Stimulated activated CD4-positive, alpha-beta T cell treated with anti-CD3 and anti-CD28 coated beads, Interleukin-1b, Interleukin-23, amount 100 ng/mL, for 24 hours (primary cell): ENCODE measurements at regions not wholly inside any gene's neighbourhood (a gene's known extent, or its start where the extent isn't known, plus 50 kb on each side); places are given as distances from the start of the nearest gene placed in this dataset.

Source experiments
- DNase-seq, 4 experiments: peaks; one replicate each; pipeline ENCODE4 v3.0.0-alpha.2; 2020; ENCODE audit warnings: low read depth in 4 of 4, low spot score in 1 of 4

DNA sequence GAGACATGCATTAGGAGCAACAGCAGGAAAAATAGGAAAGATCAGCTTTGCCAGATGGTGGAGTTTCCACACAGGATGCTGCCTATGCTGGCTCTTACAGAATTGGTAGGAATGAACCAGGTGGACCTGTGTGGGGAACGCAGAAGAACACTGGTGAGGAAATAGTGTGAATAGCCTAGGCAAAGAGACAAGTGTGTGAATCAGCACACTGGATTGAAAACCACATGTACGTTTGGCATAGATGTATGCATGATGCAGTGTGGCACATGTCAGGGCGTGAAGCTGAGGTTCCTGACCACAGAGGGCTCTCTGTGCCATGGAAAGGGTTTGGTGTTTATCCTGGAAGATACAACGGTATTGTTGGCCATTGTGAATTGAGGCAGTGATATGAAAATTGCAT lies 156.5 kb upstream of the SLC10A2 start:
- DNase-seq: no peak

DNA sequence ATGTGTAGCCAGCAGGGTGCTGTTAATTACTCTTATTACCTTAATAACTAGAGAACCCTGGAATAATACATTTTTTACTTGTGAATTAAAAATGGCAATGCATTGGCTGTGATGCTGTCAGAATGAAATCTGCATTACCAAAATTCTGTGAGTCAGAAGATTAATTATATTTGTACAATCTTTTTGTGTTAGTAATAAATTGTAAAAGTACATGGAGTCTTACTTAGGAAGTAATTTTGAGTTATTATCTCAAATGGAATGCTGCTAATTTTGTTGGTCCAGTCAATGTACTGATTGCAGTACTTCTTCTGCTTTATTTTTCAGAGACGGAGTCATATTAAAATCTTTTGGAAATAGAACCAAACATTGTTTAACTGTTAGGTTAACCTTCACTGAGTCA lies 152.0 kb upstream of the SLC10A2 start:
- DNase-seq: no peak

DNA sequence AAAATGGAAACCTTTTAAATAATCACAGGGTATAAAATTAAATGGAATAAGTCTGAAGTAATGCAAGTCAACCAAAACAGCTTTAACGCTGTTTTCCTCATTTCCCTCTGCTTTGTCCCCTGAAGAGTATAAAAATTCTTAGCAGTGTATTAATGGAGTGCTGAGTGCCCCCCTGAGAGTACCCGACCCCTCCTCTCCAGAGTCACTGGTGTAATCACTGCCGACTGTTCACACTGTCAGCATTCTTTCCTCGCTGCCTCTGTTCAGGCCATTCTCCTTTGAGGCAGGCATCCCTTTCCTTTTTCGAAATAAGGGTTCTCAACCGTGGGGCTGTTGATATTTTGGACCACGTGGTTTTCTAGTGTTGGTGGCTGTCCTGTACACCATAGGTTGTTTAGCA lies 146.9 kb upstream of the SLC10A2 start:
- DNase-seq: no peak

DNA sequence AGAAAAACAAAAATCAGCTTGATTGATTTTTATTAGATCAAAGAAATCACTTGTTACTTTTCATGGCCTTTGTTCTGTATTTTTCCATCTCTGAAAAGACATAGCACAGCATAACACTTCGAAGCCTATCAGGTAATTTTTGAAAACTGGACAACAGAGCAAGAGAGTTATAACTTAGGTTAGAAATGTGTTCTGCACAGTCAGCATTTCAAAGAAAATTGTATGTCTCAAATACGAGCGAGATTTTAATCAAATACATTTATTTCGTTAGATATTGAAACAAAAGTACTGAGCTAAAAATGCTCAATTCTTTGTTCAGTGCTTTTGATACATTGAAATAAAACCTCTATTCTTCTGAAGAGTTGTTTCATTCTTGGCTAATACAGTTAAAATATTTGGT lies 144.1 kb upstream of the SLC10A2 start:
- DNase-seq: no peak

DNA sequence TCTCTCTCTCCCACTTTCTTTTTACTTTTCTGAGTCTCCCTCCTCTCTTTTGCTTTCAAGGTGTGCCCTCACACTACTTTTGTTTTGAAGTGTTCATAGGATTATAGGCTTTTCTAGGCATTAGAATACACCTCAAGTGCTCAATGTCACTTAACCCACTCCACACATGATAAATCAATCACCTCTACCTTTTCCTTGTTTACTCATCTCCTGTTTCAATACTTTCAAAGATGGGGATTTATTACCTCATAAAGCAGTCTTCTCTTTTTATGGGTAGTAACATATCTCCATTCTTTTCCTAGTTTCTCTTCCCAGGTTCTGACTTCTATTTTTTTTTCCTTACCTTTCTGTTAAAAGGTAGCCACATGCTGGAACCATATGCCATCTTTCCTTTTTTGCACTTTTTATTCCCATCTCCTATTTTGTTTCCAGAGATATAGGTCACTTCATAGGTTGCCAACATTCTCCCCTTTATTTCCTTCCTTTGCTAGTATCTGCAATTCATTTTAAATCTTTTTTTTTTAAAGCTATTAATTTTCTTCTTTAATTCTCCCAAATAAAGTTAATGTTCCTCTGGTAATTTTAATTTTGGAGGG lies 137.6 kb upstream of the SLC10A2 start:
- DNase-seq: no peak

DNA sequence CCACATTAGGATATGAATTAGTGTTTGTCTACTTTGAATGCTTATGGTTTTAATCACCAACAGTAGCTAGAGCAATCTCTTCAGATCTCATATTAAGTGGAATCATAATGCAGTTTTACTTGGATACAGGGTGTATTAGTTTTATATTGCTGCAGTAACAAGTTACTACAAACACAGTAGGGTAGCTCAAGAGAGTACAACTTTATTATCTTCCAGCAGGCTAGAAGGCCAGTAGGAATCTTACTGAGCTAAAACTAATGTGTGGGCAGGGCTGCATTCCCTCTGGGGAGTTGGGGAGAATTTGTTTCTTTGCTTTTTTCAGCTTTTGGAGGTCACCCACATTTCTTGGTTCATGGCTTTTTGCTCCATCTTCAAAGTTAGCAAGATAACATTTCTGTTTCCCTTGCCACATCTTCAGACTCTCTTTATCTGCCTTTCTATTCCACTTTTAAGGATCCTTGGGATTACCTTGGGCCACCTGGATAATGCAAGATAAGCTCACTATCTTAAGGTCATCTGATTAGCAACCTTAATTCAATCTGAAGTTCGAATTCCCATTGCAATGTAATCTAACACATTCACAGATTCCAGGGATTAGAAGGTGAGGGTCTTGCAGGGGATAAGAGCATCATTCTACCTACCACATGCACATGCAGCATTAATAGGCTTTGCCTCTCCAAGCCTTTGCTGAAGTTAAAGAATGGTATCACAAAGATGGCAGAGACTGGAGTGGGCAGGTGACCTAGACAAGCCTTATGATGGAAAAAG lies 134.1 kb upstream of the SLC10A2 start:
- DNase-seq: no peak

DNA sequence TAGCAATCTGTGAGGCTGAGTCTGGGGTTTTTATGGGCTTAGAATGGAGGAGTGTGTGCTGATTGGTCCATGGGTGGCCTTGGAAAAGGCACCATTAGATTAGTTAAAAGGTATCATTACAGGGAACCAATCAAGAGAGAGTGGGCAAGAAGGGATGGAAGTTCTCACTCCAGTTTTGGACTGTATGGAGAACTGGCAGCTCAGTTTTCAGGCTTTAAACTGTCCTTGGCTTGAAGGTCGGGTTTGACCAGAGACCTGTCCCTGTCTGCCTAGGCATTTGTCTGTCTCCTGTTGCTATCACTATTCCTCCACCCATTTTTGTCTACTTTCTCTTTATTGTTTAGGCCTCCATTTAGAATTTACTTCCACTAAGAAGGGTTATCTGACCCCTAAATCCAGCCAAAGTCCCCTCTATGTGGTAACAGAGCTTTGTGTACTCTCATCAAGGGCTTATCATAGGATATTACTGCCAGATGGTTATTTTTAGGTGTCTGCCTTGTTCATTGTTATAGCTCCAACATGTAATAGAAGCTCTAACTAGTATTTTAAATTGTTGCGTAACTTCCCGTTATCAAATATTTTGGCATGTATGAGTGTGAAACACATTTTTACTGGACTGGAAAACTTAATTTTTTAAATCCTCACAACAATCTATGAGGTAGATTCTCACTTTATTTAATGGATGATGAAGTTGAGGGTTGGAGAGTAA lies 133.3 kb upstream of the SLC10A2 start:
- no peak for DNase-seq

DNA sequence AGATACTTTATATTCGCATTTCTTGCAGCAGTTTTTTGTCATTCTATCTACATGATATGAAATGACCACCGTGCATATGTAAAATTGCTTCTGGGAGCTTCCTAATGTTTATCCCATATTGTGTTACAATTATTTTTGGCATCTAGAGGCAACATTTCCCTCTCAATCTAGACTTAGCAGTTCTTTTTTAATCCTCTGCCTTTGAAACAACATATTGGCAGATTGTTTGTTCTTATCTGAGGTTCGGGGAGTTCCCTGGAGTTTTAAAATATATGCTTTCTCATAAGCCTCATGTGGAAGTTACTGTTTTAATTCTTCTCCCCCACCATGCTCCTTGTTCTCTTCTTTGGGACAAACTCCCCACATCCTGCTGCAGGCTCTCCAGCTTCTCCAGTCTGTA lies 130.1 kb upstream of the SLC10A2 start:
- DNase-seq: no peak

DNA sequence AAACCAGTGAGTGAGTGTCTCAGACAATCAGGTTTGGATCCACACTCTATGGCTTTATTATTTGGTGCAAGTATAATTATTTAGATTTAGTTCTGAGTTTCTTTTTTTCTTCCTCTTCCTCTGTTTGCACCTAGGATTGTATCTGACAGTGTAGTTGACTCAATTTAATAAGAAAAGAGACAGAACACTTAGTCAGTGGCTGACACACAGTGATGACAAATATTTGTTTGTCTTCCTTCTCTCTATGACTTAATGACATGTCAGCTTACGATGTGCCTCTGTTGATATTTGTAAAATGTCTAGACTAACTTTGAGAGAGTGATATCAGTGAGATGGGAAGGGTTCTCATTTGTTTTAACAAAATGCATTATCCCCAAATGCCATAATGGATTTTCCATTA lies 129.5 kb upstream of the SLC10A2 start:
- no peak for DNase-seq

DNA sequence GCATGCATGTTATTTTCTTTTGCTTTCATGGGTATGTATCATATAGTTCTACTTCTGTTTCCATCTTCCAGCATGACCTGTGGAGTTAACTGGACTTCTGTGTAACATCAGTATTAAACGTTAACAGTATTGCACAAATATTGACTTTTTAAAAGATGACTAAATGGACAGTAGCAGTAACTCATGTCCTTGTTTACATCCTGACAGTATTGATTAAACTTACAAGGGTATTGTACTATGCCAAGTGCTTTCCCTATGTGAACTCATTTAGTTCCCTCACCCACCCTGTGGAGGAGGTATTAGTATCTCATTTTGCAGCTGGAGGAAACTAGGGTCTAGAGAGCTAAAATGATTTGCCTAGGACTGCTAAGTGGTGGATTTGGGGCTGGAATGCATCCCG lies 128.7 kb upstream of the SLC10A2 start:
- no peak for DNase-seq

DNA sequence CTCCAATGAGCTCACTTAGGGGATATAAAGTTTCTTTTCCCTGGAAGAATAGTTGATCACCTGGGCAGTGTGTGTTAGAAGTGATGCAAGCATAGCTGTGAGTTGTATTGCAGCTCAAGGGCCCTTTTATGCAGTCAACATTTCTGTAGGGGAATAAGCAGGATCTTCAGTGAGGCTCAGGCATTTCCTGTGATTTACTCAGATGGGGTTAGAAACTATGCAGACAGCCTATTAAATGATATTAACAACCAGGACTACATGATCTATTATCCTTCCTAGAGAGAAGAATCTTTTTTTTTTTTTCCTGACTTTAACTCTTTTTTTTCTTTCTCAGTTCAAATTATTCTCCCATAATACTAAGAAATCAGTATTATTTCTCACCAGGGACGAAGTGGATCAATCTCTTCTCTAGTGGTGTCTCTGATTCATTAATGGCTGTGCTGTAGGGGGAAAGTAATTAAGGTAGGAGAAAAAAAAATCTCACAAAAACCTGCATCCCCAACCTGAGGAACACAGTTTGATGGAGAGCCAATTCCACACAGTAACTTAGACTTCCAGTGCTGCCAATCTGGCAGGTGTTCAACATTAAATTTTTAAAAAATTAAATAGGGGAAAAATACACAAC lies 126.4 kb upstream of the SLC10A2 start:
- DNase-seq: no peak

DNA sequence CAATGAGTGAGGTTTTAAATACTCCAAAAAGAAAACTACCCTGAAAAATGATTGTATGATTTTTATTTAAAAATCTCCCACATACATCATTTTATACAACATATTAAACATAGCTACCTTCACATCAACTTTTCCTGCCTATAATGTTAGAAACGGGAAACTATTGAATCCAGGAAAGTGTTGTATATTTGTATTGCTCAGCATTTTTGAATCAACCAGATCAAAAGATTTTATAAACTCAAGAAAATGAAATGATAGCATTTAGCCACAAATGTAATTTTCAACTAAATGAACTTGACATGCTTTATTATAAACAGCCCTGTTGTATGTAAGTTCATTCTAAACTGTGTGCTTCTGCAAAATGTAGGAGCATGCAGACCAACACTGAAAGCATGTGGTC lies 124.6 kb upstream of the SLC10A2 start:
- DNase-seq: no peak

DNA sequence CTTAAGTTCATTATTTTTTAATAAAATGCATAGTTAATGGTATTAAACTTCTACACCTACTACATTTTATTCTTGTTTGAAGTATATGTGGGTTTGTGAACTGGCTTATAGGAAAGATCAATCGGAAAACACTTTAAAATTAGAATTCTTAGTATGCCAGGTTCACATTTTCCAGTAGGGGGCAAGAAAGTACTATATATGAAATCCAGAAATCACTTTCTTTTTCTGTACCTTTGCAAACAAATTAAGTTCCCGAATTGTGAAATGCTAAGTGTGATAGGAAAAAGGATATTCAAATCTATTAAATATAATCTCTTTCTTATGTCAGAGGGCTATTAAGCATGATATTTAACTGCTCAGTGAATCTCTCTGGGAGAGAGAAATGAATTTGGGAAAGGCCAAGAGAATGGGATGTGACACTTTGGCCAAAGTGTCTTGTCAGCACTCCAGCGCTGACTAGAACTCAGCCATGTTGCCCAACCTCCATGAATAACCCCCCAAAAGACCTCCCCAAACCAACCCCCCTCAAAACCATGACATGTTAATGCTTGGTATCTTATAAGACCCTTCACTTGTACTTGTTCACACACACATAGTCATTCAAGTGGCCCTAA lies 122.6 kb upstream of the SLC10A2 start:
- no peak for DNase-seq

DNA sequence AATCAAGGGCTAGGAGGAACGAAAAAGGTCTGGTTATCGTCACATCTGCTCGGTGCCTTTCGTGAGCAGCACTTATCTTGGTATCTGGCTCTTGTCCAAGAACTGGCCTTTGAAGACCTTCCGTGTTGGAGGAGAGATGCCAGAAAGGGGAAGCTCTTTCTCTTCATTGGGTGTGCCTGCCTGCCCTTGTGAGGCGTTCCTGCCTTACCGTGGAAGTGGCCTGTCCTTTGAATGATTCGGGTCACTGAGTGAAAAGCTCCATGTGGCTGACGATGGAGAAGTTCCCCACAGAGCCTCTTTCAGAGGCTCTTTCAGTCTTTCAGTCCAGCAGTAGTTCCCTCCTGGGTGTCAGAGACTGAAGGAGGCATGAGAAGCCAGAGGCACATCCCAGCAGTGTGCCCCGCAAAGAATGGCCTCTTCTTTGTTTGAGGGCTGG lies 121.5 kb upstream of the SLC10A2 start:
- no peak for DNase-seq

DNA sequence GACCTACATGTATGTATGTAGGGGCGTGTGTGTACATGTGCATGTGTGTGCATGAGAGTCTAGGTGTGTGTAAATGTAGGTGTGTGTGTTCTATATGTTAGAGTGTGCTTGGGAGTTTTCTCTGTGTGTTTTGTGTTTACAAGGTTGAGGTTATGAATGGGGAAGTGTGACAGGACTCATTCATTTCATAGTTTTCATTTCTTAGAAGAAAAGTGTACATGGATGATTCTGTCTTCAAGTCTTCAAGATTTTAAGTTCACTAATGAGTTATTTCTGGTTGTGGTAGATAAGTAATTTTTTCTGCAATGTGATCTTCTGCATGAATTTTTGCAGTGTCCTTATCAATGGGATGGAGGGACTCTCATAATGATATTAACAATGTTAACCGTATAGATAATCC lies 118.2 kb upstream of the SLC10A2 start:
- DNase-seq: no peak

DNA sequence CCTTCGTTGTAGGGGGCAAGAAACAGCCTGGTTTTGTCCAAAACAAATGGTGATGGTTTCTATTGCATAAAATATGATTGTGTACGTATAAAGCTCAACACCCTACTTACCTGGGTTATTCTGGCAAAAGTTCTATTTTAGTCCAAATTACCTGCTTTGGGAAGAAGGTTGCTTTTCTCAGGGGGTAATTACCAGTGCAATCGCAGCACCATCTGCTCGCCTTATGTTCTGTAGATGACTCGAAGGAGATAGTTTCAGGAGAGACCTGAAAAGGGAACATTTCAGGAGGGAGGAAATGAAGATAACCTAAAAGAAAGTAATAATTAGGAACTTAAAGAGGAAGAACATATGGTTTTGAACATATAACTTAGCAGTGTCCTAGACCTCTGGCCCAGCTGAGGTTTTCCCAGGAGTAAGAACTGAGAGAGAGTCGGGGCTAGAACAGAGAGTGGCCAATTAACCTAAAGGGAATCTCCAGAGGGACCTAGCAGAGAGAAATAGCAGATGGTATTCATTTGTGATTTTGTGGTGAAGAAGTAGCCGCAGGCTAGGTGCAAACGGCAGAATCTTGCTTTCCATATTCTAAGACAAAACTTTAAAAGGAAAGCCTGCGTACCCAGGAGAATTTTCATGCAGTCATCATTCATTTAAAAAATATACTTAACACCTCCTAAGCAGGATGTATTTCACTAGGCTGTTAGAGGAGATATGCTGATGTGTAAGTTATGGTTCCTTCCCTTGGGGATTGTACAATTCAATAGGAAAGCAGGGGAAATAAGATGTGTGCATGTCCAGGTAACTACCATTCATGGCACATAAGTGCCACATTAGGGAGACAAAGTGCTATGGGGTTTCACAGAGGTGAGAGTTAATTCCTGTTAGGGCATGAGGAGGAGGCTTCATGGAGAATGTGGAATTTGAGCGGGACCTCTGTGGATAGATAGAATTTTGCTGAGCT lies 113.0 kb upstream of the SLC10A2 start:
- no peak for DNase-seq

DNA sequence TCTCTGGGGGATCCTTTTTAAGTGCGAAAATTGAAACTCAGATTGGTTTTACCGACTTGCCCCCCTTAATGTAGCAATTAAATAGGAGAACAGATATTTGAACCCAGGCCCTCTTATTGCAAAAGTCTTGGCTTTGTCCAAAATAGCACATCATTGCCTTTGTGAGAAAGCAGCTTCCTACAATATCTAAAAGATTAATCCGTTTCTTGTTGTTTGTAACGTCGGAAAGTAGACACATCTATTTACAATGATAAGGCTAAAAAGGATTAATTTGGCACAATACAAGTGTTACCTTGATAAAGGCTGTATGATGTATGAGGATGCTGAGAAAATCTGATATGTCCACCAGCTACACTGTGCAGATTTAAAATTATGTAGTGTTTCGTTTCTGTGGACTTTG lies 108.7 kb upstream of the SLC10A2 start:
- DNase-seq: no peak

DNA sequence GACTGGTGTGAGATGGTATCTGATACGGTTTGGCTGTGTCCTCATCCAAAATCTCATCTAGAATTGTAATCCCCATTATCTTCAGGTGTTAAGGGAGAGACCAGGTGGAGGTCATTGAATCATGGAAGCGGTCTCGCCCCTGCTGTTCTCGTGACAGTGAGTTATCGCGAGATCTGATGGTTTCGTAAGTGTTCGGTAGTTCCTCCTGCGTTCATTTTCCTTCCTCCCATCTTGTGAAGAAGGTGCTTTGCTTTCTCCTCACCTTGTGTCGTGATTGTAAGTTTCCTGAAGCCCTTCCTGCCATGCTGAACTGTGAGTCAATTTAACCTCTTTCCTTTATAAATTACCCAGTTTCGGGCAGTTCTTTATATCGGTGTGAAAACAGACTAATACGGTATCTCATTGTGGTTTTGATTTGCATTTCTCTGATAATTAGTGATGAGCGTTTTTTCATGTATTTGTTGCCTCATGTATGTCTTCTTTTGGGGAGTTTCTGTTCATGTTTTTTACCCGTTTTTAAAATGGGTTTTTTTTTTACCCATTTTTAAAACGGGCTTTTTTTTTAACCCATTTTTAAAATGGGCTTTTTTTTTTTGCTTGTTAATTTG lies 102.8 kb upstream of the SLC10A2 start:
- no peak for DNase-seq

DNA sequence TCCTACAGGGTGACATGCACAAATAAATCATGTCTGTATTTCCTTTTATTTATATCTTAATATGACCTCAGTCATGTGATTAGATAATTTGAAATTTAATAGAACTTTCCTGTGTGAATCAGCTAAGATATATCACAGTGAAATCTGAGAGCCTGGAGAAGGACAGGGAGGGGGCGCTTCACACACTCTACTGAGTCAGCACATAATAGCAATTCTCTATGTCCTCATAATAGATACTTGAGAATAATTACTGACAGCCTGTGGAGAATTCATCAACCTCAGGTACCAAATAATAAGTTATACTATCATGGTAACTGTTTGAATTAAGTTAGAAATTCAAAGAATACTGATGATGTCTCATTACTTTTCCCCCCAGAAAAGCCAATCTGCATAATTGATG lies 98.0 kb upstream of the SLC10A2 start:
- no peak for DNase-seq

DNA sequence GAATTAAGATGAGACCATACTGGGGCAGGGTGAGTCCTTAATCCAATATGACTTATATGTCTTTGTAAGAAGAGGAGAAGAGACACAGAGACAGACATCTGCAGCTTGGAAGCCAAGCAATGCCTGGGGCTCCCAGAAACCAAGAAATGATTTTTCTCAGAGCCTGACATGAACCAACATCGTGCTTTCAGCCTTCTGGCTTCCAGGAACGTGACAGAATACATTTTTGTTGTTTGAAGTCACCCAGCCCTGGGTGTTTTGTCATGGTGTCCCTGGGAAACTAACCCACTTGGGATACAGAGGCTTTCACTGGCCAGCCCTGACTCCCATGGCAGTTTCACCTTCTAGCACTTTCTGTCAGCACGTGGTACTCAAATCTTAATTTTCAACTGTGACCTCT lies 95.3 kb upstream of the SLC10A2 start:
- no peak for DNase-seq
